HG02678 (cell line): ENCODE measurements at regions not wholly inside any gene's neighbourhood (a gene's known extent, or its start where the extent isn't known, plus 50 kb on each side); places are given as distances from the start of the nearest gene placed in this dataset.
"Not testable (repeated sequence)": the region's sequence is repeated elsewhere in the genome, so short reads cannot be mapped to it uniquely, and the experiment has no call there.

Experiments used
- ATAC-seq: cut with Tn5 transposase; IDR thresholded peaks from one replicate; pipeline ENCODE4 v1.9.1; 2021; ENCODE audit warnings: mild to moderate bottlenecking, moderate library complexity; ENCODE audit not compliant: unreplicated experiment

DNA sequence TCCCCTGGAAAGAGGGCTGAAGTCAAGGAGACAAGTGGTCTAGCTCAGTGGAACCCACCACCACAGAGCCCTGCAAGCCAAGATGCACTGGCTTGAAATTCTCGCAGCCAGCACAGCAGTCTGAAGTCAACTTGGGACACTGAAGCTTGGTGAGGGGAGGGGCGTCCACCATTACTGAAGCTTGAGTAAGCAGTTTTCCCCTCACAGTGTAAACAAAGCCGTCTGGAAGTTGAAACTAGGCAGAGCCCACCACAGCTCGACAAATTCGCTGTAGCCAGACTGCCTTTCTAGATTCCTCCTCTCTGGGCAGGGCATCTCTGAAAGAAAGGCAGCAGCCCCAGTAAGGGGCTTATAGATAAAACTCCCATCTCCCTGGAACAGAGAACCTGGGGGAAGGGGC lies 87.3 kb upstream of the KITLG start:
- not testable (repeated sequence) for ATAC-seq

DNA sequence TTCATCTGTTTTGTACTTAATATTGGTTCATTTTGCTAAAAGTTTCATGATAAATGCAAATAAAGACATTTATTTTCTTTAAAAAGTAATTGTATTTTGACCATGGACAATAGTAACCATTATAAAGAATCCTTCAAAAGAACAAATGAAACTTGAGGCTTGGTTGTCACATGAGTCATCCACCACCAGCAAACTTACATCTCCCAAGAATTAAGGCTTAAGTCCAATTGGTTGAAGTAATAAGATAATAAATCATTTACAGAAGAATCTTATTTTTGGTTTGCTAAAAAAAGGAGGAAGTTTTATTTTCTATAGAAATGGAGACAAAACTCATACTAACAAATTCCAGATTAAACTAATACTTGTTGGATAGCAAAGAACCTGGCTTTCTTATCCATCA lies 84.8 kb upstream of the KITLG start:
- no peak for ATAC-seq

DNA sequence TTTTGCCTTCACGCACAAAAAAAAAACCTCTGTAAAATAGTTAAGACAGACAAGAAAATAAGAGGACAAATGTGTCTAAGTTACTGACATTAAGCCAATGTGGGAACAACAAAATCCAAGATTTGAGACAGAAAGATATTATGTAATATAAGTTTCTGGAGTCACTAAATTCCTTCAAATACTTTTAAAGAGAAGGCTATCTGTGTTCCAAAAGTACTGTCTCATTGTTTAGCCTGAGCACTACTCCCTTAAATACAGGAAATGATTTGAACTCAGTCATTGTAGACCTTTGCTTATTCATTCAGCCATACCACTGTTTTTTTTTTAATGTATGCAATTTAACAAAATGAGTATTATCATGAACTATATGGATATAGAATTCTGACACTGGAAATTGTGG lies 82.7 kb upstream of the KITLG start:
- no peak for ATAC-seq

DNA sequence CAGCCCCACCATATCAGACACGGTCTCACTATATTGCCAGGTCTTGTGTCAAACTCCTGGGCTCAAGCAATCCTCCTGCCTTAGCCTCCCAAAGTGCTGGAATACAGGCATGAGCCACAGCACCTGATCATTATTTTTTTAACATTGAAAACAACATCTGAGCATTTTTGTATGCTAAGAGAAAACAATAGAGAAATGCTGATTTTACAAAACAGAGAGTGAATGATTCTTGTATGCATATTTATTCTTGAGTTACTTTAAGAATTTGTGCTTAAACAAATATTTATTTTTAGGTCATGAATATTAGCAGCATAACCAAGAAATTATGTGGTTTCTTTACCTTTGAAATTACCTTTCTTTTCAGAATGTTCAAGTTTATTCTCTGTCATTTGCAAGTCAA lies 81.8 kb upstream of the KITLG start:
- ATAC-seq: no peak

DNA sequence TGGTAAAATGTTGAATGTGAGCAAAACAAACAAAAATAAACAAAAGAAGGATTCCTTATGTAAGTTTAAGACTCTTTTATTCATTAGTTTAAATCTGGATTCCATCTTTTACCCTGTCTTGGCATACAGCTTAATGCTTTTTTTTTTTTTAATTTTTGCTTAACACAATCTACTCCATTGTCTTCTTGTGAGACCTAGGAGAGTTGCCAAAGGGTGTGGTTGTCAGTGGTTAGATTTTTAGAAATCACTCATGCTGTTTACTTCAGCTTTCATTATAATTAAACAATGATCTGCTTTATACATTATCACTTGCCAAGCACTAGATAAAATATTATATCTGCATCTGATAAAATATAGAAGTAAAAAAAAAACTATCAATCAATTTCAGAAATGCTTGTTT lies 77.7 kb upstream of the KITLG start:
- ATAC-seq: no peak

DNA sequence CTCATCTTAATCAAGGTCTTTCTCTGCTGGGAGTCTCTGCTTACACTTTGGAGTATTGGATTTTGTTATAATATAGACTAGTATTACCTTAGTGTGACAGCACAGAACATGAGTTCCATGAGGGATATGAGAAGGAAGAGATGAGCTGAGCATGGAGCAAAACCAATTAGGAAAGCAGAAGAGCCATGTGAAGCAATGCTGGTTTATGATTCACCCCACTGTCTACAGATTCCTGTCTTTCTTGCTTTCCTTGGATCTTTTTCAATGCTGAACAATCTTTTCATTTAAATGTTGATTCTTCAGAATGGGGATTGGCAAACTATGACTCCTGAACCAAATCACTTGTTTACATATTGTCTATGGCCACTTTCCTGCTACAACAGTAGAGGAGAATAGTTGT lies 70.4 kb upstream of the KITLG start:
- ATAC-seq: no peak

DNA sequence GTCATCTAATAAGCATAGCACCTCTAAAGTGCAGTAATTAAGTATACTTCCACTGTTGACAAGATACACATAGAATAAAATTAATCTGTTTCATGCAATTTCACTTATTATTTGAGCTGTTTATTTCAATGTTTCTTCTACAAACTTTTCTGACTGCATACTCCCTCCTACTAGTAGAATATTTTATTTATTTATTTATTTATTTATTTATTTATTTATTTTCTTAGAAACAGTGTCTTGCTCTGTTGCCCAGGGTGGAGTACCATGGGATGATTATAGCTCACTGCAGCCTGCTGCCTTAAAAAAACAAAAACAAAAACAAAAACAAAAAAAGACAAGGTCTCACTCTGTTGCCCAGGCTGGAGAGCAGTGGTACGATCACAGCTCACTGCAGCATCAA lies 68.4 kb upstream of the KITLG start:
- ATAC-seq: no peak

DNA sequence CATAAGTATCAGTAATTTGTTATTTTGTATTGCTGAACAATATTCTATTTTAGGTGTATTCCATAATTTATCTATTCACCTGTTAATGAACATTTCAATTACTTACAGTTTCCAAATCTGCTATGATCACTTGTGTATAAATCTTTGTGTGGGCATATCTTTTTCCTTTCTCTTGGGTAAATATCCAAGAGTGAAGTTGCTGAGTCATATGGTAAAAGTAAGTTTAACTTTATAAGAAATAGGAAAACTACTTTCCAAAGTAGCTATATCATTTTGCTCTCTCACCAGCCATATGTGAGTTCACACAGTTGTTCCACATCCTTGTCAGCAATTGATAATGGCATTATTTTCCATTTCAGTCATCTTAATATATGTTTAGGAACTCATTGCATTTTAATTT lies 66.6 kb upstream of the KITLG start:
- no peak for ATAC-seq

DNA sequence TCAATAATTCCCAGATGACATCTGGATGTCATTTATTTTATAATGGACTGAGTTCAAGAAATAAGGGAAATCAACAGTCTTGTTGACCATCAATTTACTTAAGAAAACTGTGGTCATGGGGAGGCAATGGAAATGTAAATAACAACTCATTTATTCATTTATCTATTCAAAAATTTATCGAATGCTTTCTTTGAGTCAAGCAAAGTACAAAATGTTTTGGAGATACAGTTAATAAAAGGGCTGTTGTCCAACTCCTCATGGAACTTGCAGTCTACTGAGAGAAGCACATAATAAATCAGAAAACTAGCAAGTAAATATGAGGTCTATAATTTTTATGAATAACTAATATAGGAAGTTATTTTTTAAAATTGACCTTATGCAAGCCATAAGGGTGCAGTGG lies 65.5 kb upstream of the KITLG start:
- no peak for ATAC-seq

DNA sequence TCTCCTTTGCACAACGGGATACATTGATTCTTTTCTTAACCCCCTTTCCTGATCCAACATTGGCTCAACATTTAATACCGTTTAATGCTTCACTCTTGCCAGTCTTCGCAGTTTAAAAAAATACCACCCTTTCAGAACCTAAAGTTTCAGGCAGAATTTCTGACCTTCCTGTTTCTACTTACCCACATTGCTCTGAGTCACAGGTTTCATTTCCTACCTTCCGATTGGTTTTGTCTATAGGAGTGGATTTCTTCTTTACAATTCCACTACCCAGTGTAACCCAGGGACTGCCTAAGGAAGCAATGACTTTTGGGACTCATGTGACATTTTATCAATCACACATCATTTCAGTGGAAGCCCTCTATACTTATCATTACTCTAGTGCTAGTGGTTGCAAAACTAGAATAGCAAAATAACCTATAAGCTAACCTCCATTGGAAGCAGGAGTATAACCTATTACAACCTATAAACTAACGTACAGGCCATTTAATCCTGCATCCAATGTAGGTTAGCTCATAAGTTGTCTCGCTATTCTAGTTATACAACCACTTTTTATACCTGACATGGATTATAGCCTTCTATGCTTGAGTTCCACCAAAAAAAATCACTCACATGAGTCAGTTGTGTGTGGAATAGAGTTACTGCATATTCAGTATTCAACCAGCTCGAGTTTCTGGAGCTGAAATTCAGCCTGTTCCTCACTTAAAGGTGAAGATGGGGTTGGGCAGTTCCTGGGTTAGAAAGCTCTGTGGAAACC lies 64.9 kb upstream of the KITLG start:
- no peak for ATAC-seq

DNA sequence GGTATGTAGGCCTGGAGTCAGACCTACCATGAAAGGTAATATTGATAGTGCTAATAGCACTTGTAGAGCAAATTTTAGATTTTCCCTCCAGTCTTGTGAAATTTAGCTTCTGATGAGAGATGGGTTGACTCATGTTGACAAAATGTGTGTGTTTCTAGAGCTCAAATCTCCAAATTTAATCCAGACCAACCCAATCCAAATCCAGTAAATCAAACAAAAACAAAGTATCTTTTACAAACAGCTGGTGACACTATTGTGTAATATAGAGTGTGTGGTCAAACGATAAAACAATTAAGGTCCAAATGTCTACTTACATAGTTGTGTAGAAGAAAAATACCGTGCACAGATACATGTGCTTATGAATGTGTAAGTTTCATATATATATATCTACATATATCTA lies 63.4 kb upstream of the KITLG start:
- ATAC-seq: no peak

DNA sequence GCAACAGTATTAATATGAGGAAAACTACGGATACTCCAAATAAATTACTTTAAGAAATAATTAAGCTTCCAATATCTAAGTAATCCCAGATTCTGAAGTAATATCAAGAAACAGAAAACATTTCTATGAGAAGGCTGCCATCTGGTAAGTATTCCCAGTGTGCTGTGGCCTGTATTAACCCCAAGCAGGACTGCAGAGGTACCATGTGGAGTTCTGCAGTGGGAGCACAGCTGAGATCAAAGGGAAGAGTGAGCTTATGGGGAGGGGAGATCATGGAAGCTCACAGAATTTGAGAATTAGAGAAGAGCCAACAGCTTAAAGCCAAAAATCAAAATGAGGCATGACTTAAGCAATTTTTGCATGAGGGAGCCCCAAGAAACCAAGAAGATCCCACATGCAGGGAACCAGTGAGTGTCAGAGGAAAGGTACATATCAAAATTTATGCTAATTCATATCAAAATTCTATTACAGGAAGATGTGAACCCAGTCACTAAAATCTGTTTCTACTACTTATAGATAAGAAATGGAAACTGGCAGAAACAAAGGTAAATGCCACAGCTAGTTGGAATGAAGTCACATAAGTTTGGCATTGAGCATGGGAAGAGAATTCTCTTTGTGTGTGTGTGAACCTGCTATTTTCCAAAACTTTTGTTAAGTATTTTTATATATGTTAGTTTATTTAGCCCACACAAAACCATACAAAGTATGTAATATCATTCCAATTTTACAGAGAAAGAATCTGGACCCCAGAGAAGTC lies 62.6 kb upstream of the KITLG start:
- no peak for ATAC-seq

DNA sequence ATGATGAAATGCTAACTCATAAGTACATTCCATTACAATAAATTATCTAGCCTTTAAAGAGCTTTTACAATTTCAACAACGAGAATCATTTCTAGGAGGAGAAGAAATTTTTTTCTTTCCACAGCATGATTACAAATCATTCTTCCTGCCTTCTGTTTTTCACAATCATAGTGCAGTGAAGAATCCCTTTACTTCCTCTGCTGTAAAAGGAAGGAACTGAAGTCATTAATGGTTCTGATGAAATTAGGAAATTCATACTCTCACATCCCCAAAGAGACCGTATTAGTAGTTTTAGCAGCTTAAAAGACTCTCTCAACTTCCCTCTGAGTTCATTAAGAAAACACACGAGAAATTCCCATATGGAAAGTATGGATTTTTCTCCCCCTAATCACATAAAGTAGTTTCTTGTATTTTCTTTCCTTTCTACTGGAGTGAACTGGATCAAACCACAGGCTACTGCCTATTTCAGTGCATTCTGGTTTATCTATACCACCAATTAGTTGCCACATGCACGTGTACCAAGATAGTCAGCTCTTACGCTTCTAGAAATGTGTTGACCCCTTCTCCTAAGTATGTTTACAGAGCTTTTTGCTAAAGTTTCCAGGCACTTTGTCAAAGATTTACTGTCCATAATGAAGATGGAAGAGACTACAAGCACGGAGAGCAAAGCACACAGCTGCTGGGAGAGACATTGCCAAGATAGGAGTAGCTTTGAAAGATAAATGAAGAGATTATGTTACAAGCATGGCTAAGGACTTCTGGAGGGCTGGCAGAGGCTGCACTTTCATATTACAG lies 58.9 kb upstream of the KITLG start:
- ATAC-seq: no peak

DNA sequence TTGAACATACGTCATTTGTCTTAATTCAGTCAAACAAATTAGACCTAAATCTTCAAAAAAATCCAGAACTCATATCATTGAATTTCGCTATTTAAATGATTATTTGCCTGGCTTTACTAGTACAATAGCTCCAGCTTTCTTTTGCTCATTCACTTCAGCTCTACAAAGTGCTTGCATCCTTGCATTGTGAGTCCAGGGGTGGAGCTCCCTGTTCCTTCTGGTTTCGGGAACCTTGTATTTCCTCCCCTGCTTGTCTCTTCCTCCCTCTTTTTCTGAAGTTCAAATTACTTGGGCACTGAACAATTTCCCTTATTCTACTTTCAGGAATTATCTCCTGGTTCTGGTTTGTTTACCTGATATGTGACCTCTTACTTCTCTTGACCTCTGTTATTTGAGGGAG lies 58.1 kb upstream of the KITLG start:
- no peak for ATAC-seq

DNA sequence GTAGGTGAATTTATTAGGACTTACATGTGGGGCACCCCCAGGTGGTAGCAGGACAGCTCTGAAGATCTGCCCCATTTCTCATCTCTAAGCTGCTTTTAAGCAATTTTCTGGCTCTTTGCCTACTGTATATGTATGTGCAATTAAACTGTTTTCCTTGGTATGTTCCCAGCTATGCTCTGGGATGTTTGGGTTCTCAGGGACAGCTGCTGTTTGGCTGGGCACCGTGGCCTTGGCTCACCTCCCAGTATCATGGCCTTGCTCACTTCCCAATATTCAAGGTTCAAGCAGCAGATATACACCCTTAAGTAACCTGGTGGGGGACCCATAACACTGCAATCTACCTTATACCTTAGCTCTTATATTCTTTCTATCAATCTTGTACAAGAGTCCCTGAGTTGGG lies 53.7 kb upstream of the KITLG start:
- ATAC-seq: no peak

DNA sequence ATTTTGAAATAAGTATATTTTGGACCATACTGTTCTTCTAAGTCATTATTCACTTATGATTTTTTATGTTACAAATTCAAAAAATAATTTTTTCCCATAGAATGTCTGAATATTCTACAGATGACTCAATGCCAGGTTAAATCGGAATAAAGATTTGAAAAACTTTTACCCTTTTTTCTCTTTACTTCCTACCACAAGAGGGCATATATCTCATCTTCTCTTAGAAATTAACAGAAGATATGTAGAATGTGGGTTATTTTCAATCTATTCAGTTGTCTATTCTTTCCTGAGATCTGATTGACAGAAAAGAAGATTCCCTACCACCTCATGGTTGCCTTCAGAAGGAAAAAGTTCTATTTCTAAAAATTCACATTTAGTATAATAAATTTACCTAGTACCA lies 53.0 kb upstream of the KITLG start:
- no peak for ATAC-seq

DNA sequence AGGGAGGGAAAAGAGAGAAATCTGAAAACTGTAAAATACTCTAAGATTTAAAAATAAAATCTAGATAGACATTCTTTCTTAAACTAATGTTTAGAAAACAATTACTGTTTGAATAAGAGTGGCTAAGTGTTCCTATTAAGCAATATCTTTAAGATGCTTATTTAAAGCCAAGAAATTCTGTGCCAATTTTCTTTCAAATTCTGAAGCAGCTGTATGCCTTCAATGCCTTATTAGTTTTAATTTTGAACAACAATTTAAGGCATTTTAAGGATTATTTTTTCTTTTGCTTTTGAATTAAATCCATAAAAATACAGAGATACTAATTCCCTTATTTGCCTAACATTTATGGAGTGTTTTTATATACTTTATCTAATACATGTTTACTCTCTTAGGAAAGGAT lies 50.3 kb upstream of the KITLG start:
- no peak for ATAC-seq
